GM20000 (cell line): ENCODE measurements at regions not wholly inside any gene's neighbourhood (a gene's known extent, or its start where the extent isn't known, plus 50 kb on each side); places are given as distances from the start of the nearest gene placed in this dataset.

ENCODE experiments used
- DNase-seq: peaks from one replicate; pipeline ENCODE4 v3.0.0; 2012; ENCODE audit warnings: low spot score
- CTCF ChIP-seq: IDR thresholded peaks from 2 replicates; pipeline ENCODE4 v1.5.1; 2012; ENCODE audit warnings: mild to moderate bottlenecking, control low read depth; ENCODE audit errors: extremely low read depth, missing control alignments

- no peak for TF ChIP-seq CTCF
- DNase-seq = no peak
Observed at GRCh38 chr9:126017758-126018157, 270.6 kb downstream of the PBX3 start.

- no peak for TF ChIP-seq CTCF
Observed at GRCh38 chr9:126020836-126021235, 273.7 kb downstream of the PBX3 start.

GRCh38 chr9:126023962-126024361 is 276.8 kb downstream of the PBX3 start:
- no peak for TF ChIP-seq CTCF
- no peak for DNase-seq

More at GRCh38 chr9:126020836-126021235, 273.7 kb downstream of the PBX3 start:
- DNase-seq = no peak

GRCh38 chr9:126024581-126025230 is 277.5 kb downstream of the PBX3 start:
- no peak for TF ChIP-seq CTCF
- DNase-seq = no peak

- no peak for DNase-seq
- TF ChIP-seq CTCF = no peak
Observed at GRCh38 chr9:126025991-126026390, 278.8 kb downstream of the PBX3 start.

GRCh38 chr9:126027566-126027965 is 280.4 kb downstream of the PBX3 start:
- no peak for DNase-seq

GRCh38 chr9:126028746-126029145 is 281.6 kb downstream of the PBX3 start:
- TF ChIP-seq CTCF = no peak

More at GRCh38 chr9:126027566-126027965, 280.4 kb downstream of the PBX3 start:
- no peak for TF ChIP-seq CTCF

More at GRCh38 chr9:126028746-126029145, 281.6 kb downstream of the PBX3 start:
- DNase-seq = no peak
